GM10248 (cell line): ENCODE measurements at regions not wholly inside any gene's neighbourhood (a gene's known extent, or its start where the extent isn't known, plus 50 kb on each side); places are given as distances from the start of the nearest gene placed in this dataset.

Source experiments
- CTCF ChIA-PET: fragments of 300-600 bp; sonication (Branson Sonifier 250); formaldehyde crosslinking; extraction: SDS; loops from one replicate; lab custom pipeline; 2021; ENCODE audit warnings: antibody characterized with exemption; lab: Yijun Ruan, JAX
- POLR2A ChIA-PET: fragments of 350-650 bp; sonication (Branson Sonifier 250); formaldehyde crosslinking; extraction: SDS; loops from one replicate; lab custom pipeline; 2020; ENCODE audit warnings: antibody characterized with exemption; lab: Yijun Ruan, JAX
- DNase-seq: peaks from one replicate; pipeline ENCODE4 v3.0.0; 2012; ENCODE audit errors: extremely low spot score
- CTCF ChIP-seq: IDR thresholded peaks from 2 replicates; pipeline ENCODE4 v1.5.1; 2012; ENCODE audit warnings: mild to moderate bottlenecking, low read depth; ENCODE audit errors: extremely low read depth, missing control alignments, control extremely low read depth

- TF ChIP-seq CTCF: no peak
- CTCF ChIA-PET: no interaction called here
- no peak for DNase-seq
- POLR2A ChIA-PET: no interaction called here
These were observed 442.2 kb downstream of the ADAMTS20 start for GRCh38 chr12:43109631-43110345.

- ChIA-PET CTCF (no interaction called here), POLR2A (no interaction called here)
- no peak for DNase-seq
- TF ChIP-seq CTCF: no peak
These were observed 443.3 kb downstream of the ADAMTS20 start for GRCh38 chr12:43108656-43109055.

- TF ChIP-seq CTCF: no peak
- ChIA-PET POLR2A (no interaction called here), CTCF (no interaction called here)
- DNase-seq: no peak
These were observed 444.8 kb downstream of the ADAMTS20 start for GRCh38 chr12:43107026-43107775.

GRCh38 chr12:43106355-43106754 lies 445.6 kb downstream of the ADAMTS20 start:
- ChIA-PET CTCF (no interaction called here), POLR2A (no interaction called here)
- no peak for TF ChIP-seq CTCF
- DNase-seq: no peak

- ChIA-PET CTCF (interaction anchor here (2.1 kb wide), 1 partner anchor 14 kb away, joined by 5 read pairs; no protein-coding TSS in a partner anchor), POLR2A (no interaction called here)
- TF ChIP-seq CTCF: no peak
- no peak for DNase-seq
These were observed 446.5 kb downstream of the ADAMTS20 start for GRCh38 chr12:43105426-43105981.

GRCh38 chr12:43104494-43104893 lies 447.5 kb downstream of the ADAMTS20 start:
- CTCF ChIA-PET: interaction anchor here (1.5 to 2.1 kb wide), 2 partner anchors 13 to 15 kb away, joined by 3 to 5 read pairs; no protein-coding TSS in a partner anchor
- TF ChIP-seq CTCF: no peak
- POLR2A ChIA-PET: no interaction called here
- DNase-seq: no peak
